Pulmonary artery endothelial cell (primary cell): ENCODE measurements at regions not wholly inside any gene's neighbourhood (a gene's known extent, or its start where the extent isn't known, plus 50 kb on each side); places are given as distances from the start of the nearest gene placed in this dataset.

Experiments used
- DNase-seq: peaks from one replicate; pipeline ENCODE4 v3.0.0-alpha.2; 2011; ENCODE audit warnings: low read depth, low spot score

DNA sequence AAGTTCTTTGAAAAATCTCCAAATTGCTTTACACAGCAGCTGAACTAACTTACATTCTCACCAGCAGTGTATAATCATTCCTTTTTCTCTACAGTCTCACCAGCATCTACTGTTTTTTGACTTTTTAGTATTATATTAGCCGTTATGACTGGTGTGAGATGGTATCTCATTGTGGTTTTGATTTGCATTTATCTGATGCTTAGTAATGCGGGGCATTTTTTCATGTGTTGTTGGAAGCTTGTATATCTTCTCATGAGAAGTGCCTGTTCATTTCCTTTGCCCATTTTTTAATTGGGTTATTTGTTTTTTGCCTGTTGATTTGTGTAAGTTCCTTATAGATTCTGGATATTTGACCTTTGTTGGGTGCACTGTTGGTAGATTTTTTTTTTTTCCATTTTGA is 931.7 kb downstream of the CENPC start:
- no peak for DNase-seq

DNA sequence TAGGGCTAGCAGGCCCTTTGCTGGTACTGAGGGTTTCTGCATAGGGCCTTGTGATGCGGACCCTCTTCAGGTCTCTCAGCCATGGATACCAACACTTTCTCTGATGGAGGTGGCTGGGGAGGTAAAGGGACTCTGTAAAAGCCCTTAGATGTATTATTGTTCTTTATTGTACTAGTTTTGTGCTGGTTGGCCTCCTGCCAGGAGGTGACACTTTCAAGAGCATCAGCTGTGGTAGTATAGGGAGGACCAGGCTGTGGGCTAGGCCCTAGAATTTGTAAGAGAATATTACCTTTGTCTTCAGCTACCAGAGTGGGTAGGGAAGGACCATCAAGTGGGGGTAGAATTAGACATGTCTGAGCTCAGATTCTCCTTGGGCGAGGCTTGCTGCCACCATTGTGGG is 936.3 kb downstream of the CENPC start:
- no peak for DNase-seq

GRCh38 chr4:66606908-66607307 is 936.6 kb upstream of the EPHA5 start:
- DNase-seq: no peak

DNA sequence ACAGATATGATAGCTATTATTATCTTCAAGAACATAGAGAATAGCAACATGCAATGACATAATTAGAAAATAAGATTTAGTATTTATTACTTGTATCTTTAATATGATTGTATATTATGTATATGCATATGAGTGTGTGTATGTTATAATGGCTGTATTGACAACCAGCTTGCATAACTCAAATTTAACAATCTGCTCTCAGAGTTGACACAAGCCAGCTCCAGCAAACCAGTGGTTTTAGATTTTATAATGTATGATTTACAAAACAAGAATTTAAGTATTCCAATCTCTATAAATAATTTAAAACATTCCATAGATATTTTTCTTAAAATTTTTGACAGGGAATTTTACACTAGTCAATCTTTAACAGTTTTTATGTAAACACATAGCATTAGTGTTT is 935.9 kb upstream of the EPHA5 start:
- DNase-seq: no peak

DNA sequence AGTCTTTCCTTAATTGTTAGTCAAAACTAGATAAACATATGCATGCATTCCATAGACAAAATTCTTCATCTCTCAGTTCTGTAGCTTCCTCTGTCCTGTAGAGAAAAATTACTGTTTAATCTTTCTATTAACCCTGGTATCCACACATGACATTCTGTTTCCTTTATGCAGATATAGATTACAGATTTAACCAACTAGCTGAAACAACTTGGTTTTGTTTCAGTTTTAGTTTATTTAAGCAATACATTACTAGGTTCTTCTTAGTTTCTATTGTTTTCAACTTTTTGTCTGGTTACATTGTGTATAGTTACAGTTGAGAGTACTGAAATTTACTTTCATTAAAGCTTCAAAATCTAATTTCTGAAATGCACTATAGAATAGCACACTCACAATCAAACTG is 933.9 kb upstream of the EPHA5 start:
- no peak for DNase-seq

GRCh38 chr4:66602622-66603021 is 932.3 kb upstream of the EPHA5 start:
- DNase-seq: no peak

DNA sequence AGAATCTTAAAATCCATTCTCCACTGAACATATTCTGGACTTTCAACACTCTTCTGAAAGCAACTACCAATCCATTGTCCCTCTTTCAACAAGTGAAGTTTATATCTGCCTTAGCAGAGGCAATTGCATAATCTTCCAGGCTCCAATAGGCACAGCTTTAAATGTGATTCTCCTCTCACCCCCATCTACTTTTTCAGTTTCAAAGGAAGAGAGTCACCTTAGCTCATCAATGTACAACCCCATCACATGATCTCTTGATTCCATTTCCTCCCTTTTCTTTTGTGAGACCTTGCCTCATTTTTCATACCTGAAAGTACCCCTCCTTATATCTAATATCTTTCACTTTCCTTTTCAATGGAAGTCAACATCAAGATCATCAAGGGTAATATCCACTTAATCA is 921.7 kb upstream of the EPHA5 start:
- no peak for DNase-seq

DNA sequence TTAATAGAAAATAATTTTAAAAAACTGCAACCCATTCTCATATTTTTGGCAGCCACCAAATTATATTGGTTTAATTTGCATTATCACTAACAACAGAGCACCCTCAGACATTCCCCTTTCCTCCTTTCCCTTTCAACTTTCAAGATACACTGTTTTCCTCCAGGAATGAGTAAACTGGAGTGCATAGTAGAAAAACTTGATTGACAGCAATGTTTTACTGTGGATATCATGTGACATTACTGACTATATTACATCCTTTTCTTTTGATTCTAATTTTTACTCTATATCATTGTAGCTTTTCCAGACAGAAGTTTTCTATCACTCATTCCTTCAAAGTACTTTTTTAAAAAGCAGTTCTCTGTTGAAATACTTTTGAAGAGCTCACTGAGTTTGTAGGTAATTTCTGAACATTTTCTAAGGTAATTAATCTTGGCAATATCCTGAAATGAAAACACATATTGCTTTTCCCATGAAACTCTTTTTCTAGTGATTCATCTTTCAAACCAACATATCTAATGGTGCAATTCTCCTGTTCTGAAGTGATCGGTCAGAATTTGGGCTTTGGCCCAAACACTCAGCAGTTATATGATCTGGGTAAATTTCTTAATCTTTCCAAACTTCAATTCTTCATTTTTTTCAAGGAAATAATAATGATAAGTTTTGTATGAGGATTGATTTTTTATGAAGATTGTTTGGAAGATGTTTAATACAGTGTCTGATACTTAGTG is 920.4 kb upstream of the EPHA5 start:
- DNase-seq: no peak

- DNase-seq: no peak
Observed at GRCh38 chr4:66589183-66589582, 918.9 kb upstream of the EPHA5 start.

DNA sequence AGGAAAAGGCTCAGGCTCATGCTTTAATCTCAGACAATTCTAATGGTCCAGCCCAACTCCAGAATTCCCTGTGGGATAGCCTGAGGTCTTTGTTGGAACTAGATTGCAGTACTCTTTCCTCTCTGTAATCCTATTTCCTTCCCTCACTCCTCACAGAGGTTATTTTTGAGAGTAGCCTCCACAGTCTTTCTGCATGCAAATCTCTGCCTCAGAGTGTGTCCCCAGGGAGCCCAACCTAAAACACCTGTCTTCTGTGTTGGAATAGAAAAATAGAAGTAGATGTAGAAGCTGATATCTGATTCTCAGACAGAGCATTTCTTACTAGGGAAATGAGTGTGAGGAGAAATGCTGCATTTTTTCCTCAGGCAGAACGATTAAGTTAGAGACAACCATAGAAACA is 915.5 kb upstream of the EPHA5 start:
- DNase-seq: no peak

DNA sequence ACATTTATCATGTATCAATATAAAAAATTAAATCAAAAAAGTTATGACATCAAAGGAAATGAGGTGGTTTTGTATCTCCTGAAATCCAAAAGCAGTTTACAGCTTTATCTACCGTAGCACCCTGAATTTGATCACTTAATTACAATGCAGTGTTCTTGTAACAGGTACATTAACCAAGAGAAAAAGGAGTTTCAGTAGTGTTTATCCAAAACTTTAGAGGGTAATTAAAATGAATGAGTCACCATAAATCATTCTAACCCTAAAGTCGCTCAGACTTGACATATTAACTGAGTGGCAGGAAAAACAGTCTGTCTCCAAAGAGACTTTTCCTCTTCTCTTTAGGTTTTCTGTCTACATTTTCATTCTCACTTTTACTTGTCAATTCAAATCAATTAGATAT is 907.6 kb upstream of the EPHA5 start:
- no peak for DNase-seq

DNA sequence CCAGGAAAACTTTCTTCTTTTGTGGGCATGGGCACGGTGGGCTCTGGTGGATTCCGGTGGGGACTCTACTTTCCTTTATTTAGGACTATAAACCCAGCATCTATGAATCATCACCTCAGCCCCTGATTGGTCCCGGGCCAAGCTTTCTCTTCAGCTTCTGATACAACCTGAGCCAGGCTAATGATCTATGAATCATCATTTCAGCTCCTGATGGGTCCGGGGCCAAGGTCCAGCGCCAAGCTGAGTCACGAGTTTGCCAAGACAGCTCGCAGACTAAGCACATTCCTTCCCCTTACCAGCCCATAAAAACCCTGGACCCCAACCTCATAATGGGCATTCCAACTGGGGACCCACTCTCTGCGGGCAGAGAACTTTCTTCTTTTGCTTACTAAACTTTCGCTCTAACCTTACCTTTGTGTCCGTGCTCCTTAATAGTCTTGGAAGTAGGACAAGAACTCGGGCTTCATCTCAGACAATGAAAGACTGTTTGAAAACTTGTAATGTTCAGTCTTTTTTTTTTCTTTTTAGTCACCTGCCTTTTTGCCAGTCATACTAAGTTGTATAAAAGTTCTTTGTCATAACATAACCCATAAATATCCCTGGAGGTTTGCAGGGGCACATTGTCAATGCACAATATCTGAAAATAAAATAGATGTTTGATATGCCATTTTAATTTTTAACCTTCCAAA is 904.9 kb upstream of the EPHA5 start:
- DNase-seq: no peak

GRCh38 chr4:66574145-66574978 is 904.1 kb upstream of the EPHA5 start:
- no peak for DNase-seq

GRCh38 chr4:66572949-66573348 is 902.7 kb upstream of the EPHA5 start:
- DNase-seq: no peak

DNA sequence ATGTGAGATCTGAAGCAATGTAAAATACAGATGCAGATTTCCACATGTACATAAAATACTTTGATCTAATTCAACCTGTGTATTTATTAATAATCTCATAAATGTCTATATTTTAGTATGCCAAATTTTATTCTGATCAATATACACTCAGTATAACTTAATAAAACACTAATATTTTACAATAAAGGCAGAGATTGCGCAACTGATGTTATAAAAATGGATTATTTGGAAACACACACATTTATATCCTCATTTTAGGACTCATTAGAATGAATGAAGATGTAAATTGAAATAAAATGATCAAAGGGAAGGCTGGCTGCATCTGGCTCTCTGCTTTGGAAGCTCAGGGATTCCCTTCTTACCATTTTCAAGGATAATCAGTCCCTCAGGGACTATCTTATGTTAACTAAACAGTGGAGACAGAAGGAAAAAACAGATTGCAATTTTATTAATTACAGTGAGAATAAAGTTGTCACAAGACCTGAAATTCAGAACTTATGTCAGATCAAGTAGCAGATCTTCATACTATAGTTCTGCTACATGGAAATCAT is 900.9 kb upstream of the EPHA5 start:
- DNase-seq: no peak

DNA sequence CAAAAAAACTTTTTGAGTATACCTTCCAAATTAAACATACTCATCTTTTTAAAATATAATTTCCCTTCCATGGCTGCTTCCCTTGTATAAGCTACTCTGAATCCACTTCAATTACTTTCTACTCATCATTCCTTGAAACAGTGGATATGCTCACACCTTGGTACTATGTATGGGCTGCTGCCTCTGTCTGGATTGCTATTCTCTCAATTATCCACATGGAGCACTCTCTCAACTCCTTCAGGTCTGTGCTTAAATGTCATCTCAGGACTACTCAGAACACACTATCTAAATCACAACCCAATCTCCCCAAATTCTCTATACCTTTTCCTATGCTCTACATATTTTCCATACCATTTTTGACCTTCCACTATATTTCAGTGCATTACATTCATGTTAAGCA is 898.9 kb upstream of the EPHA5 start:
- no peak for DNase-seq

DNA sequence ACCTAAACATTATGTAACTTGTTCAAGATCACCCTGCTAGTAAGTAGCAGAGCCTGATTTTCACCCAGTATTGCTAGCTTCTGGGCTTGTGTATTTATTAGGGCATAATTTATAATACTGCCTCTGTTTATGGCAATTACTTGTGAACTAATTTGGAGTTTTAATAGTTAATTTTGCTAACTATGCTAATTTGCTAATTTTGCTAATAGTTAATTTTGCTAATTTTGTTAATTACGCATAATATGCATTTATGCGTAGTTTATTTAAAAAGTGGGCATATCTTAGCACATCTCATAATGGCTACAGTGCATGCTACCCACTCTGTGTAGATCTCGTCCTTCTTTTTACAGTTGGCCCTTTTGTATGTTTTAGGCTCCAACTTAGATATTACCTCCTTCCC is 898.1 kb upstream of the EPHA5 start:
- DNase-seq: no peak

DNA sequence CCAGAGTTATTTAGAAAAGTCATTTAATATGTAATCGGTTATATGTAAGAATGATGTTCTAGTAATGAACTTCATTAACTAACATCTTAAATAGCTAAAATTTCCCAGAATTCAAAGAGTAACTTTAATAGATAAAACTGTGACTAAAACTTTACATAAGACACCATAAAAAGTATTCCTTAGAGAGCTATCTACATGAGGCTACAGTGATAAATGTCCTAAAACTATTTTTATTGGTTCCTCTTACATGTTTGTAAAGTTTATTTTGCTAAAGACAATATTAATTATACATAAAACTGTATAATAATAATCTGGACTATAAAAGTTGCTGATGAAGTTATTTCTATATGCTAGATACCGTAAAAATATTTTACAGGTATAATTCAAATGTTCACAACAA is 897.7 kb upstream of the EPHA5 start:
- no peak for DNase-seq

GRCh38 chr4:66567551-66567950 is 897.3 kb upstream of the EPHA5 start:
- no peak for DNase-seq

DNA sequence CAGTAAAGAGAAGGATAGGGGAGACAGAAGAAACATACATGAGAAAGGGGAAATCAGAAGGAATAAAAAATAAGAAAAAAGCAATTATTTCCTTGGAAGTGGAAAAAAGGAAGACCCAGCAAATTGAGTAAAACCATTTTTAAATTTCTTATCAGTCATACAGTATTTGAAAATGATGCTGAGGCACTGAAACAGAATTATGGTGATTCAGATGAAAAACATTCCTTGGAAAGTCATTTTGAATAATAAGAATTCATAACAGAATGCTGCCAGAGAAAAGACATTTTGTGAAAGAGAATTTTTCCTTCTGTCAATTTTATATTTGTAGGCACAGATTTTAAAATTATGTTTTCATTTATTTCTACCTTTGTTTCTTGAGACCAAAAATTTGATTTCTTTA is 895.5 kb upstream of the EPHA5 start:
- no peak for DNase-seq

DNA sequence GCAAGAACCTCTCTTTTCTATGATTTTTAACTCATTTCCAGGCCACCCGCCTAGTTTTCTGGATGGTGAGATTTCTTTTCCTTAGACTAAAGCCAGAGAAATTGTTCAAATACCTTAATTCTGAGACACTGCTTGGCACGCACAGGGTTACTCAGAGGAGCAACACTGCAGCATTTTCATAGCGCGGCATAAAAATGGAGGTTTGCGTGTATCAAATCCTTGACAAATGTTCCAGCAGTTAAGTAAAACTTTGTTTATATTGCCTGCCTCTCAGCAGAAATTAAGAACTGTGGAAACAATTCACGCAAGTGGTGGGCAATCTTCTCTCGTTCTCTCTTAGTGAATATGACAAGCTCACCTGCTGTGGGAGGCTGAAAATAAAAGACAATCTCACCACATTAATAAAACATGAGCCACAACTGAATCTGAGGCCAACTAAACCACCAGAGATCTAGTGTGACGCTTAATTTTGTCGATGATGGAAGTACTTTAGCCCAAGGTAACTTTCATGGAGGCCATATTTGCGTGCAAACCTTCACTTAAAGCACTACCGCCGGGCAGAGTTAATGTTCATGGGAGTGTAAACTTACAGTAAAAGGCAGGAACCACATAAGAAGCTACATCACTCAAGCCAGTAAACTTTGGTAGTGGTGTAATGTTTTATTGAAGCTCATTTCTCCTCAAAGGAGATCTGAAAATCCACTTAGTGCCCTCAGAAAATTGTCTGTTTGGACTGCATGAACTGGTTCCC is 894.8 kb upstream of the EPHA5 start:
- no peak for DNase-seq
